Sigmoid colon (tissue), 4 donors: ENCODE measurements at regions not wholly inside any gene's neighbourhood (a gene's known extent, or its start where the extent isn't known, plus 50 kb on each side); places are given as distances from the start of the nearest gene placed in this dataset.
A peak's percentile ranks its signal among the peaks of the same experiment; 100 is the strongest.

Experiments used
- POLR2A ChIP-seq, 2 donors: fragments of 450-650 bp; IDR thresholded peaks; one replicate each; pipeline ENCODE4 v1.6.1; 2016; ENCODE audit warnings: antibody characterized with exemption in 2 of 2, mild to moderate bottlenecking in 2 of 2, moderate library complexity in 2 of 2
- POLR2AphosphoS5 ChIP-seq, 4 donors: sonication (generic); formaldehyde crosslinking; IDR thresholded peaks; one replicate each; pipeline ENCODE4 v1.6.1; 2017; ENCODE audit warnings: antibody characterized with exemption in 4 of 4
- TF ChIP-seq, protein P1 (sequence below), 4 experiments: fragments of 450-650 bp in 3 of 4; fragments of 200-600 bp in 1 of 4; IDR thresholded peaks; one replicate each; pipeline ENCODE4 v1.5.1; 2016 to 2019; ENCODE audit warnings: antibody characterized with exemption in 4 of 4, mild to moderate bottlenecking in 3 of 4, moderate library complexity in 2 of 4

DNA sequence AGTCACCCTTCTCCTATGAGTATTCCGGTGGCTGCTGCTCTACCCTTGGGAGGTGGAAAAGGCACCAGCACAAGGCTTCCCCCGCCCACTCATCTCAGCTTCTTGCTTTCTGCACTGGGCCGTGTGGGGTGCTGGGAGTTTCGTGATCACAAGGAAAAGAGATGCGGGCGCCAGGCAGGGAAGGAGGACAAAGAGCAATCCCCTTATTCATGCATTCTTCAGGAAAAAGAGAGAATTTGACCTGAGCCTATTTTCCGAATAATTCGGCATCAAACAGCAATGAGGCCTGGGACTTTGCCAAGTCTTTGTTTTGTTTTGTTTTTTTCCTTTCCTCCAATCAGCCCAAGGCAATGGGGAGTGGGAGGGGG is 102.2 kb upstream of the LPP start:
- TF ChIP-seq POLR2A (IDR thresholded peaks at IDR 0.05), result no peak
- peak in 2 of 4 donors; percentile 18 to 23 for TF ChIP-seq POLR2AphosphoS5 (IDR thresholded peaks at IDR 0.05)
- TF ChIP-seq, protein P1, sequence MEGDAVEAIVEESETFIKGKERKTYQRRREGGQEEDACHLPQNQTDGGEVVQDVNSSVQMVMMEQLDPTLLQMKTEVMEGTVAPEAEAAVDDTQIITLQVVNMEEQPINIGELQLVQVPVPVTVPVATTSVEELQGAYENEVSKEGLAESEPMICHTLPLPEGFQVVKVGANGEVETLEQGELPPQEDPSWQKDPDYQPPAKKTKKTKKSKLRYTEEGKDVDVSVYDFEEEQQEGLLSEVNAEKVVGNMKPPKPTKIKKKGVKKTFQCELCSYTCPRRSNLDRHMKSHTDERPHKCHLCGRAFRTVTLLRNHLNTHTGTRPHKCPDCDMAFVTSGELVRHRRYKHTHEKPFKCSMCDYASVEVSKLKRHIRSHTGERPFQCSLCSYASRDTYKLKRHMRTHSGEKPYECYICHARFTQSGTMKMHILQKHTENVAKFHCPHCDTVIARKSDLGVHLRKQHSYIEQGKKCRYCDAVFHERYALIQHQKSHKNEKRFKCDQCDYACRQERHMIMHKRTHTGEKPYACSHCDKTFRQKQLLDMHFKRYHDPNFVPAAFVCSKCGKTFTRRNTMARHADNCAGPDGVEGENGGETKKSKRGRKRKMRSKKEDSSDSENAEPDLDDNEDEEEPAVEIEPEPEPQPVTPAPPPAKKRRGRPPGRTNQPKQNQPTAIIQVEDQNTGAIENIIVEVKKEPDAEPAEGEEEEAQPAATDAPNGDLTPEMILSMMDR (IDR thresholded peaks at IDR 0.05), result no peak
